NB4 (cell line): ENCODE measurements at regions not wholly inside any gene's neighbourhood (a gene's known extent, or its start where the extent isn't known, plus 50 kb on each side); places are given as distances from the start of the nearest gene placed in this dataset.

Source experiments
- POLR2A ChIP-seq: IDR thresholded peaks from 2 replicates; pipeline ENCODE4 v1.6.1; 2011; ENCODE audit warnings: mild to moderate bottlenecking; ENCODE audit not compliant: insufficient read length; ENCODE audit errors: extremely low read depth
- TF ChIP-seq, protein P1 (sequence below): IDR thresholded peaks from one replicate; pipeline ENCODE4 v1.5.1; 2012; ENCODE audit warnings: low read depth, low read length
- TF ChIP-seq, protein P2 (sequence below): IDR thresholded peaks from 2 replicates; pipeline ENCODE4 v1.6.1; 2011; ENCODE audit warnings: low read depth, low read length

DNA sequence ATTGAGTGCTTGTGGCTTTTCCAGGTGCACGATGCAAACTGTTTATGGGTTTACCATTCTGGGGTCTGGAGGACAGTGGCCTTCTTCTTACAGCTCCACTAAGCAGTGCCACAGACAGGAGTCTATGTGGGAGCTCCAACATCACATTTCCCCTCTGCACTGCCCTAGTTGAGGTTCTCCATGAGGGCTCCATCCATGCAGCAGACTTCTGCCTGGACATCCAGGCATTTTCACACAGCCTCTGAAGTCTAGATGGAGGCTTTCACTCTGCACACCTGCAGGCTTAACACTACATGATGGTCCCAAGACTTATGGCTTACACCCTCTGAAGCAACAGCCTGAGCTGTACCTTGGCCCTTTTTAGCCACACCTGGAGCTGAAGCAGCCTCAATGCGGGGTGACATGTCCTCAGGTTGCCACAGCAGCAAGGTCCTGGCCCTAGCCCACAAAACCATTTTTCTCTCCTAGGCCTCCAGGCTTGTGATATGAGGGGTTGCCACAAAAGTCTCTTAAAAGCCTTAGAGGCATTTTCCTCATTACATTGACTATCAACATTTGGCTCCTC is 552.2 kb downstream of the TFAP2A start:
- TF ChIP-seq, protein P1, sequence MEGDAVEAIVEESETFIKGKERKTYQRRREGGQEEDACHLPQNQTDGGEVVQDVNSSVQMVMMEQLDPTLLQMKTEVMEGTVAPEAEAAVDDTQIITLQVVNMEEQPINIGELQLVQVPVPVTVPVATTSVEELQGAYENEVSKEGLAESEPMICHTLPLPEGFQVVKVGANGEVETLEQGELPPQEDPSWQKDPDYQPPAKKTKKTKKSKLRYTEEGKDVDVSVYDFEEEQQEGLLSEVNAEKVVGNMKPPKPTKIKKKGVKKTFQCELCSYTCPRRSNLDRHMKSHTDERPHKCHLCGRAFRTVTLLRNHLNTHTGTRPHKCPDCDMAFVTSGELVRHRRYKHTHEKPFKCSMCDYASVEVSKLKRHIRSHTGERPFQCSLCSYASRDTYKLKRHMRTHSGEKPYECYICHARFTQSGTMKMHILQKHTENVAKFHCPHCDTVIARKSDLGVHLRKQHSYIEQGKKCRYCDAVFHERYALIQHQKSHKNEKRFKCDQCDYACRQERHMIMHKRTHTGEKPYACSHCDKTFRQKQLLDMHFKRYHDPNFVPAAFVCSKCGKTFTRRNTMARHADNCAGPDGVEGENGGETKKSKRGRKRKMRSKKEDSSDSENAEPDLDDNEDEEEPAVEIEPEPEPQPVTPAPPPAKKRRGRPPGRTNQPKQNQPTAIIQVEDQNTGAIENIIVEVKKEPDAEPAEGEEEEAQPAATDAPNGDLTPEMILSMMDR: no peak
- no peak for TF ChIP-seq POLR2A
- TF ChIP-seq, protein P2, sequence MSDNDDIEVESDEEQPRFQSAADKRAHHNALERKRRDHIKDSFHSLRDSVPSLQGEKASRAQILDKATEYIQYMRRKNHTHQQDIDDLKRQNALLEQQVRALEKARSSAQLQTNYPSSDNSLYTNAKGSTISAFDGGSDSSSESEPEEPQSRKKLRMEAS: no peak
